ENCODE measurements at regions not wholly inside any gene's neighbourhood (a gene's known extent, or its start where the extent isn't known, plus 50 kb on each side); places are given as distances from the start of the nearest gene placed in this dataset.

DNA sequence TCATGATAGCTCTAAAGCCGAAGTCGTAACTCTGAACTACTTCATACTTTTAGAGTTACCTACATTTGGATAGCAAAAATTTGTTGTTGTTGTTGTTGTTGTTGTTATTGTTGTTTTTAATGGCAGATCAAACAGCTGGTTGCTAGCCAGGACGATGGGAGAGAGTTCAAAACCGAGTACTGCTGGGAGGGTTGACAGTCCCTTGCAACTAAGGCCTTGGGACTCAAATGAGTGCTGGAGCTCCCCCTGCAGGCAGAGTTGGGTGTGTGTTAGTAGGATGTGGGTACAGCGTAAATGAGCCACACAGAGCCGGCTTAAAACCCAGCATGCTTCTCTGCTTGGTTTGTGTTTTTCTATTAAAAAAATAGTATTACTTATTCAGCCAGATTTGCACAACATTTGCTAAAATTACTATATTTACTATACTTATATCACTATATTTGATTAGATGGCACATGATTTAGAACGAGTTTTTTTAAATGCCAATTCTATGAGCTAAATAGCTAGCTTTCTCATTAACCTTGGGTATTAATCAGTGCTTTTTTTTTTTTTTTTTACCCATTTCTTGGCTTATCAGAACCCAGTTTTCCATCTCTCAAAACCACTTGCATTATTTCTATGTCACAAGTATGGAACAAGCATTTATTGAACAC, 129.2 kb upstream of the SYT6 start:
- DNase-seq (ENCODE audit: low read depth, low spot score) (peak; percentile 63), FAIRE-seq (peak; percentile 87)
- Histone ChIP-seq H3K4me2 (ENCODE audit: control insufficient read depth, extremely low read depth, insufficient read depth, low read depth, low read length) (no peak overlapping the region), H3K9ac (ENCODE audit: control insufficient read depth, extremely low read depth, insufficient read depth, low read length) (no peak overlapping the region), H2AFZ (ENCODE audit: control insufficient read depth, low read length) (no peak overlapping the region), H3K27me3 (ENCODE audit: control insufficient read depth, extremely low read depth, insufficient read depth, low read length) (no peaks in the 10 kb centered on the region), H3K36me3 (ENCODE audit: control insufficient read depth in 2 of 2, extremely low read depth in 1 of 2, insufficient read depth in 2 of 2, low read length in 2 of 2) (no peaks in the 10 kb centered on the region), H3K9me3 (ENCODE audit: control insufficient read depth, low read depth, low read length) (no peaks in the 10 kb centered on the region), H3K79me2 (ENCODE audit: control insufficient read depth, insufficient read depth, low read length) (no peaks in the 10 kb centered on the region), H3K4me1 (ENCODE audit: control insufficient read depth, extremely low read depth, insufficient read depth, low read length) (no peaks in the 10 kb centered on the region), H3K4me3 (ENCODE audit: control insufficient read depth in 2 of 3, extremely low read depth in 1 of 3, insufficient read depth in 2 of 3, low read depth in 1 of 3, low read length in 3 of 3) (no peak overlapping the region), H4K20me1 (ENCODE audit: control insufficient read depth, extremely low read depth, insufficient read depth, low read length) (no peaks in the 10 kb centered on the region), H3K27ac (ENCODE audit: control insufficient read depth, insufficient read depth, low read length) (no peak overlapping the region), H3K9me1 (ENCODE audit: control insufficient read depth, extremely low read depth, insufficient read depth, low read length) (no peaks in the 10 kb centered on the region)
- TF ChIP-seq CTCF (optimal IDR thresholded peaks at IDR 0.05 in 1 of 3, IDR thresholded peaks at IDR 0.05 in 1 of 3, conservative IDR thresholded peaks at IDR 0.05 in 1 of 3; ENCODE audit: extremely low read depth in 1 of 3, insufficient read depth in 2 of 3, low read length in 3 of 3): peak; percentile 90 to 94 (median 91)
- TF ChIP-seq EZH2 (IDR thresholded peaks at IDR 0.05; ENCODE audit: low read length): no peak
- dilution Hi-C loops (cut with MboI; ENCODE audit: extremely low pct_ligation_motif_present, low sequenced_read_pairs): no loop called here

- Histone ChIP-seq H3K79me2 (ENCODE audit: control insufficient read depth, insufficient read depth, low read length) (no peaks in the 10 kb centered on the region), H3K4me3 (ENCODE audit: control insufficient read depth in 2 of 3, extremely low read depth in 1 of 3, insufficient read depth in 2 of 3, low read depth in 1 of 3, low read length in 3 of 3) (no peak overlapping the region), H3K9me1 (ENCODE audit: control insufficient read depth, extremely low read depth, insufficient read depth, low read length) (no peaks in the 10 kb centered on the region), H3K36me3 (ENCODE audit: control insufficient read depth in 2 of 2, extremely low read depth in 1 of 2, insufficient read depth in 2 of 2, low read length in 2 of 2) (no peaks in the 10 kb centered on the region), H3K9ac (ENCODE audit: control insufficient read depth, extremely low read depth, insufficient read depth, low read length) (no peak overlapping the region), H3K4me2 (ENCODE audit: control insufficient read depth, extremely low read depth, insufficient read depth, low read depth, low read length) (no peak overlapping the region), H3K4me1 (ENCODE audit: control insufficient read depth, extremely low read depth, insufficient read depth, low read length) (no peaks in the 10 kb centered on the region), H2AFZ (ENCODE audit: control insufficient read depth, low read length) (no peak overlapping the region), H3K27me3 (ENCODE audit: control insufficient read depth, extremely low read depth, insufficient read depth, low read length) (no peaks in the 10 kb centered on the region), H3K27ac (ENCODE audit: control insufficient read depth, insufficient read depth, low read length) (no peak overlapping the region), H3K9me3 (ENCODE audit: control insufficient read depth, low read depth, low read length) (no peaks in the 10 kb centered on the region), H4K20me1 (ENCODE audit: control insufficient read depth, extremely low read depth, insufficient read depth, low read length) (no peaks in the 10 kb centered on the region)
- dilution Hi-C loops (cut with MboI; ENCODE audit: extremely low pct_ligation_motif_present, low sequenced_read_pairs): no loop called here
- FAIRE-seq (no peak), DNase-seq (ENCODE audit: low read depth, low spot score) (no peak)
- TF ChIP-seq EZH2 (IDR thresholded peaks at IDR 0.05; ENCODE audit: low read length): no peak
- TF ChIP-seq CTCF (optimal IDR thresholded peaks at IDR 0.05 in 1 of 3, IDR thresholded peaks at IDR 0.05 in 1 of 3, conservative IDR thresholded peaks at IDR 0.05 in 1 of 3; ENCODE audit: extremely low read depth in 1 of 3, insufficient read depth in 2 of 3, low read length in 3 of 3): no peak
Measured at GRCh38 chr1:114278911-114279310, 125.2 kb upstream of the SYT6 start.

Data from keratinocyte (primary cell).